Uterus (tissue), 3 donors: ENCODE measurements at regions not wholly inside any gene's neighbourhood (a gene's known extent, or its start where the extent isn't known, plus 50 kb on each side); places are given as distances from the start of the nearest gene placed in this dataset.

ENCODE experiments used
- DNase-seq, 2 donors: peaks; one replicate each; pipeline ENCODE4 v3.0.0-alpha.2; 2019 to 2020
- H3K27ac ChIP-seq, 2 donors: fragments of 200-600 bp; sonication (generic); 1 replicate in 1 of 2; 2 replicates in 1 of 2; pipeline ENCODE4 v1.5.1; 2016 to 2018
- H3K27me3 ChIP-seq, 2 donors: fragments of 200-600 bp; sonication (generic); one replicate each; pipeline ENCODE4 v1.5.1; 2018 to 2019; ENCODE audit warnings: control low read depth in 1 of 2
- H3K36me3 ChIP-seq, 2 donors: fragments of 200-600 bp; sonication (generic); one replicate each; pipeline ENCODE4 v1.5.1; 2019; ENCODE audit warnings: control low read depth in 1 of 2
- H3K4me1 ChIP-seq, 2 donors: fragments of 200-600 bp; sonication (generic); one replicate each; pipeline ENCODE4 v1.5.1; 2018 to 2019; ENCODE audit warnings: control low read depth in 1 of 2
- H3K4me3 ChIP-seq, 2 donors: fragments of 200-600 bp; sonication (generic); 1 replicate in 1 of 2; 2 replicates in 1 of 2; pipeline ENCODE4 v1.5.1; 2018 to 2019; ENCODE audit warnings: mild to moderate bottlenecking in 1 of 2
- H3K9me3 ChIP-seq, 2 donors: fragments of 200-600 bp; sonication (generic); one replicate each; pipeline ENCODE4 v1.5.1; 2019; ENCODE audit warnings: control low read depth in 1 of 2
- POLR2A ChIP-seq, 2 donors: fragments of 450-650 bp; IDR thresholded peaks; one replicate each; pipeline ENCODE4 v1.6.1; 2016; ENCODE audit warnings: antibody characterized with exemption in 2 of 2, mild to moderate bottlenecking in 1 of 2, moderate library complexity in 1 of 2
- intact Hi-C: fragments of 100-400 bp; cut with DNase I; formaldehyde crosslinking; loops from one replicate; pipeline ENCODE4 v1.15.1; 2023; ENCODE audit warnings: low total_unique reads
- TF ChIP-seq, protein P1 (sequence below), 4 experiments: fragments of 200-600 bp in 2 of 4; fragments of 450-650 bp in 2 of 4; sonication (generic) in 2 of 4; IDR thresholded peaks; one replicate each; pipeline ENCODE4 v1.5.1; 2016 to 2019; ENCODE audit warnings: antibody characterized with exemption in 4 of 4, mild to moderate bottlenecking in 2 of 4, moderate library complexity in 1 of 4
- donor health status: DM: yes; HTN: yes; CAD: no.

DNA sequence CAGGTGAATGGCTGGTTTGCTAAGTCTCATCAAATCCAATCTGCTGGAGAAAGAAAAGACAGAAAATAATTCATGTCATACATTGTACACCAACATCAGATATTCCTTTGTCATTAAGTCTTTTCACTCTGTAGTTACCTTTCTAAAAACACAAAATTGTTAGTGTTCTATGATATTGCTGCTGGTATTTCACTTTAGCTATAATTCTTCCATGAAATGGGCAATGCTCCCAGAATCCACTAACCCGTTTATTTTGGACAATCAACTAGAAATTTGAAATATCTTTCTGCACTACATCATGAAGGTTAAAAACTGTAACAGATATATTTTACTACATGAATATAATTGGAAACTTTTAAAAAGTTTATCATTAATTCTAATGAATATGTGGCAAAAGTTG is 181.3 kb downstream of the C7orf25 start:
- no peak overlapping the region for H3K4me3 ChIP-seq

DNA sequence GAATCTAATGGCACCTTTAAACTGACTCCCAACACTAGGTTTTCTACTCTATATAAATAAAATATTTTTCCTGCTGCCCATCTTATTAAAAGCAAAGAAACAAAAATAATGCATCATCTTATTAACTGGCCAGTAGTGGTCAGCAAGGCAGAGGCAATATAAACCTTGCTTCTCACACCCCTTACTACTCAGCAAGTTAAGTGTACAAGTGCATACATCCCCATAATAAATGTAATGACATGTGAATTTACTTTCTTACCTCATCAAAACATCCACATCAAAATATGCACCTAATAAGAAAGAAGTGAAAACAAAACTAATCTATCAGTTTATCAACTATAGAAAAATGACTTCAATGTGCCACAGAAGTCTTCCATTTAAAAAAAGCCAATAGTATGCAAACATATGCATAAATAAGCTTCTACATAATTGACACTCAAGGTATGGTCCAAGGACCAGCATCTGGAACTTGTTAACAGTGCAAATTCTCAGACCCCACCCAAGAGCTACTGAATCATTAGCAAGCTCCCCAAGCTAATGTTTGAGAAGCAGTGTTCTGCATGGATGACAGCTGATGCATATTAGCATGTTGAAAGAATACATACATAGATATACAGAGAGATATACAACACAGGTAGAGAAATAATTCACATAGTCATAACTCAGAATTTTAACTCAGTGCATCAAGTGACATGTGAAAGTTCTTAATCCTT is 182.7 kb downstream of the C7orf25 start:
- no peak overlapping the region for H3K27ac ChIP-seq
- no peak for TF ChIP-seq POLR2A (IDR thresholded peaks at IDR 0.05)
- TF ChIP-seq, protein P1, sequence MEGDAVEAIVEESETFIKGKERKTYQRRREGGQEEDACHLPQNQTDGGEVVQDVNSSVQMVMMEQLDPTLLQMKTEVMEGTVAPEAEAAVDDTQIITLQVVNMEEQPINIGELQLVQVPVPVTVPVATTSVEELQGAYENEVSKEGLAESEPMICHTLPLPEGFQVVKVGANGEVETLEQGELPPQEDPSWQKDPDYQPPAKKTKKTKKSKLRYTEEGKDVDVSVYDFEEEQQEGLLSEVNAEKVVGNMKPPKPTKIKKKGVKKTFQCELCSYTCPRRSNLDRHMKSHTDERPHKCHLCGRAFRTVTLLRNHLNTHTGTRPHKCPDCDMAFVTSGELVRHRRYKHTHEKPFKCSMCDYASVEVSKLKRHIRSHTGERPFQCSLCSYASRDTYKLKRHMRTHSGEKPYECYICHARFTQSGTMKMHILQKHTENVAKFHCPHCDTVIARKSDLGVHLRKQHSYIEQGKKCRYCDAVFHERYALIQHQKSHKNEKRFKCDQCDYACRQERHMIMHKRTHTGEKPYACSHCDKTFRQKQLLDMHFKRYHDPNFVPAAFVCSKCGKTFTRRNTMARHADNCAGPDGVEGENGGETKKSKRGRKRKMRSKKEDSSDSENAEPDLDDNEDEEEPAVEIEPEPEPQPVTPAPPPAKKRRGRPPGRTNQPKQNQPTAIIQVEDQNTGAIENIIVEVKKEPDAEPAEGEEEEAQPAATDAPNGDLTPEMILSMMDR (IDR thresholded peaks at IDR 0.05) = no peak
- no peak overlapping the region for H3K4me3 ChIP-seq
- H3K9me3 ChIP-seq = no peaks in the 10 kb centered on the region
- peaks cover 0 to 6% of the 10 kb centered on the region in 2 donors for H3K4me1 ChIP-seq
- H3K27me3 ChIP-seq = no peaks in the 10 kb centered on the region
- no peaks in the 10 kb centered on the region for H3K36me3 ChIP-seq
- no peak for DNase-seq
- intact Hi-C loops = no loop called here

More for the DNA sequence above, 181.3 kb downstream of the C7orf25 start:
- Histone ChIP-seq H3K4me1 (peaks cover 0 to 12% of the 10 kb centered on the region in 2 donors), H3K36me3 (no peaks in the 10 kb centered on the region), H3K27ac (no peak overlapping the region), H3K9me3 (no peaks in the 10 kb centered on the region), H3K27me3 (no peaks in the 10 kb centered on the region)
- DNase-seq = no peak
- intact Hi-C loops = no loop called here
- TF ChIP-seq POLR2A (IDR thresholded peaks at IDR 0.05) = no peak

DNA sequence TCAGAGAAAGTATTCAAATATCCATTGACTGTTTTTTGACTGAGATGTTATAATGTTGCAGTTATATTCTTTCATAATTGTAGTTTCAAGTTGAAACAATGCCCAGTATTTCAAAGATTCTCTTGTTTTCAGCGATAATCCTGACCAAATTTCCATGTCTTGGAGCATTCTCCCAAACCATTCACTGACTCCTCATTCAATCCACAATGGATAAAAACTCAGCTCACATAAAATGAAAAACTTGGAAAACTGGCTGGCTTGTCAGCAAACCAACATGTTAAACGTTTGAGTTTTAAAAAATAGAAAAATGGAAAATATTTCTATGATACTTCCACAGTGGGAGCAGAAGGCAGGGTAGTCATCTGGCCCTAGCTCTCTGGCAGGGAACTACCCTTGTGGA is 184.4 kb downstream of the C7orf25 start:
- H3K4me3 ChIP-seq = no peak overlapping the region
- TF ChIP-seq POLR2A (IDR thresholded peaks at IDR 0.05) = no peak
- TF ChIP-seq, protein P1 (IDR thresholded peaks at IDR 0.05) = no peak
- no peaks in the 10 kb centered on the region for H3K9me3 ChIP-seq
- no peak for DNase-seq
- H3K36me3 ChIP-seq = no peaks in the 10 kb centered on the region
- H3K4me1 ChIP-seq = peaks cover 0 to 3% of the 10 kb centered on the region in 2 donors
- H3K27me3 ChIP-seq = no peaks in the 10 kb centered on the region
- H3K27ac ChIP-seq = no peak overlapping the region
- intact Hi-C loops = no loop called here

DNA sequence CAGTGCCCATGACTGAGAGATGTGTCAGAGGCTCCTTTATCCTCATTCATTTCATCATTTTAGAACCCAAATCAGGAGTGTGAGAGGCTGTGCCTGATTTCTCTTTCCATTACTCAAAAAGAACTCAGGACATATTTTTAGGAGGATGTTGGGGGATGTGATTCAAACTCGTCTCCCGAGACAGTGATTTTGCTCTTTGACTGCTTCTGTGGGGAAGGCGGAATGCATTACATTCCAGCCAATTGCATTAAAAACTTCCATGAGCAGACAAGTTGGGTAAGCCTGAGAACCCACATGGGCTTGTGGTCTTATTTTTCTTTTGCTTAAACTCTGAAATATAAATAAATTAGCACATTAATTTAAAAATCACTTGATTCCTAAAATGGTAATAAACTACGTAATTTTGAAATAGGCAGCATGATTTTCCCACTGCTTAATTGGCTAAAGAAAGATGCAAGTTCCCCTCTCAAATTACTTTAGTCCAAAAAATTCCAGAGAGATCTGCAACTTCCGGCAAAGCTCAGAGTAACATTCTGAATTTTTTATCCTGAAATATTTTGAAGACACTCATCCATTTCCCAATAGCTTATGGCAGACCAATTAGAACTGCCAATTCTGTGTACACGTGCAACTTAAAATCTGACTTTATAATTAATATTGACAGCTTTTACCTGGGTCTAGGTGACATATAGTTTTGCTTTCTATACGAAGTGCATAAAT is 185.6 kb downstream of the C7orf25 start:
- no peak overlapping the region for H3K4me3 ChIP-seq
- no peaks in the 10 kb centered on the region for H3K36me3 ChIP-seq
- H3K4me1 ChIP-seq = peaks cover 0 to 3% of the 10 kb centered on the region in 2 donors
- DNase-seq = no peak
- H3K27ac ChIP-seq = no peak overlapping the region
- no peak for TF ChIP-seq POLR2A (IDR thresholded peaks at IDR 0.05)
- TF ChIP-seq, protein P1 (IDR thresholded peaks at IDR 0.05) = no peak
- no peaks in the 10 kb centered on the region for H3K9me3 ChIP-seq
- intact Hi-C loops = no loop called here
- no peaks in the 10 kb centered on the region for H3K27me3 ChIP-seq

DNA sequence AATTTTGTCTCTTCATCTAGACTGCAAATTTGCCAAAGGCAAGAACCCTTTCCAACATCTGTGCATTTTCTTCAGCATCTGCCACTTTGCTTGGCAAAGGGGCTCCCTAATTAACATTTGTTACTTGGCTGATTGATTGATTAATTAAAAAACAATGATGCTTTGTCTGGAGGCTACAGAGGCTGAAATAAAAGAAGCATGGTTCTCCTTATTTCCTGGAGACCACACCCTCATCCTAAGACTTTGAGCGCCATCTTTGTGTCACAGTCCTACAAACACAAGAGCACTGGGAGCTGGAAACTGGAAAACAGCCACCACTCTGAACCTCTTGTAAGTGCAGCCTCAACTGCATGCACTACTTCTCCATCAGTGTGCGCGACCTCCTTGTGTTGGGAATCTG is 189.2 kb downstream of the C7orf25 start:
- Histone ChIP-seq H3K36me3 (no peaks in the 10 kb centered on the region), H3K27me3 (no peaks in the 10 kb centered on the region), H3K27ac (no peak overlapping the region), H3K4me3 (no peak overlapping the region), H3K9me3 (no peaks in the 10 kb centered on the region), H3K4me1 (peaks cover 0 to 3% of the 10 kb centered on the region in 2 donors)
- TF ChIP-seq, protein P1 (IDR thresholded peaks at IDR 0.05) = no peak
- TF ChIP-seq POLR2A (IDR thresholded peaks at IDR 0.05) = no peak
- intact Hi-C loops = no loop called here
- DNase-seq = no peak
